Fibroblast of pulmonary artery (primary cell): ENCODE measurements at regions not wholly inside any gene's neighbourhood (a gene's known extent, or its start where the extent isn't known, plus 50 kb on each side); places are given as distances from the start of the nearest gene placed in this dataset.

Experiments
- DNase-seq: peaks from one replicate; pipeline ENCODE4 v3.0.0-alpha.2; 2010; ENCODE audit warnings: low read depth
- H3K4me3 ChIP-seq: replicated peaks from 2 replicates; pipeline ENCODE4 v1.5.1; 2011; ENCODE audit warnings: low read depth, mild to moderate bottlenecking, control low read depth, low read length, moderate library complexity
- TF ChIP-seq, protein P1 (sequence below): IDR thresholded peaks from 2 replicates; pipeline ENCODE4 v1.5.1; 2011; ENCODE audit warnings: mild to moderate bottlenecking, control low read depth, low read length, inconsistent platforms; ENCODE audit errors: missing control alignments

GRCh38 chr1:232273011-232273410 lies 356.9 kb downstream of the SIPA1L2 start:
- TF ChIP-seq, protein P1, sequence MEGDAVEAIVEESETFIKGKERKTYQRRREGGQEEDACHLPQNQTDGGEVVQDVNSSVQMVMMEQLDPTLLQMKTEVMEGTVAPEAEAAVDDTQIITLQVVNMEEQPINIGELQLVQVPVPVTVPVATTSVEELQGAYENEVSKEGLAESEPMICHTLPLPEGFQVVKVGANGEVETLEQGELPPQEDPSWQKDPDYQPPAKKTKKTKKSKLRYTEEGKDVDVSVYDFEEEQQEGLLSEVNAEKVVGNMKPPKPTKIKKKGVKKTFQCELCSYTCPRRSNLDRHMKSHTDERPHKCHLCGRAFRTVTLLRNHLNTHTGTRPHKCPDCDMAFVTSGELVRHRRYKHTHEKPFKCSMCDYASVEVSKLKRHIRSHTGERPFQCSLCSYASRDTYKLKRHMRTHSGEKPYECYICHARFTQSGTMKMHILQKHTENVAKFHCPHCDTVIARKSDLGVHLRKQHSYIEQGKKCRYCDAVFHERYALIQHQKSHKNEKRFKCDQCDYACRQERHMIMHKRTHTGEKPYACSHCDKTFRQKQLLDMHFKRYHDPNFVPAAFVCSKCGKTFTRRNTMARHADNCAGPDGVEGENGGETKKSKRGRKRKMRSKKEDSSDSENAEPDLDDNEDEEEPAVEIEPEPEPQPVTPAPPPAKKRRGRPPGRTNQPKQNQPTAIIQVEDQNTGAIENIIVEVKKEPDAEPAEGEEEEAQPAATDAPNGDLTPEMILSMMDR = no peak
- peak; percentile 8 for DNase-seq
- no peak overlapping the region for H3K4me3 ChIP-seq

DNA sequence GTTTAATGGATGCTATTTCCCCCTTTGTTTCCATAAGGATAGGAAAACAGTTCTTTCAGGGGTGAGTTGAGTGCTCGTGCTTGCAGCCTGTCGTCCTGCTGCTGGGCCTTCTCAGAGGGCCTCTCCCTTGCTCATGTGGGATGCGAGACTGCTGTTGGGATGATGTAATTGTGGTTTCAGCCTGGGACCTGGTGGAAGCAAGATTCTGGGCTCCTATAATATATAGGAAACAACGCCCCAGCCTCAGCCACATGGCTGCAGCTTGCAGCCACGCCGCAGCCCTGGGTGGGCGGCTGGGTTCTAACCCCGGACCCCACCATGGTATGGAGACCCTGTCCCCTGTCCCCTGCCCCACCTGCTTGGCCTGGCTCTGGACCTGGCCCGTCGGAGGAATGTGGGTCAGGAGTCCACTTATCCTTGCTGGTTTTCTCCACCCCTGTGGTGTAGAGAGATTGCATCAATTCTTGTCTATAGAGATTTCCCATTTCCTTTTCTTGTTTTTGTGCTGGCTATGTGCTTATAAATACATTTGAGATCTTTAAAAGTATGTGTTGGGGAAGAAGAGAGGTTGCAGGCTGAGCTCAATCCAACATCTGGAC lies 357.8 kb downstream of the SIPA1L2 start:
- TF ChIP-seq, protein P1 = no peak
- DNase-seq = peak; percentile 35

GRCh38 chr1:232271299-232271698 lies 358.6 kb downstream of the SIPA1L2 start:
- DNase-seq = no peak
- H3K4me3 ChIP-seq = no peak overlapping the region
- TF ChIP-seq, protein P1 = no peak

More for the DNA sequence above, 357.8 kb downstream of the SIPA1L2 start:
- no peak overlapping the region for H3K4me3 ChIP-seq

- TF ChIP-seq, protein P1 = no peak
- no peak for DNase-seq
- H3K4me3 ChIP-seq = no peak overlapping the region
Observed at GRCh38 chr1:232269988-232270387, 359.9 kb downstream of the SIPA1L2 start.

- TF ChIP-seq, protein P1 = no peak
- no peak for DNase-seq
- H3K4me3 ChIP-seq = no peak overlapping the region
Observed at GRCh38 chr1:232267837-232268598, 361.9 kb downstream of the SIPA1L2 start.

DNA sequence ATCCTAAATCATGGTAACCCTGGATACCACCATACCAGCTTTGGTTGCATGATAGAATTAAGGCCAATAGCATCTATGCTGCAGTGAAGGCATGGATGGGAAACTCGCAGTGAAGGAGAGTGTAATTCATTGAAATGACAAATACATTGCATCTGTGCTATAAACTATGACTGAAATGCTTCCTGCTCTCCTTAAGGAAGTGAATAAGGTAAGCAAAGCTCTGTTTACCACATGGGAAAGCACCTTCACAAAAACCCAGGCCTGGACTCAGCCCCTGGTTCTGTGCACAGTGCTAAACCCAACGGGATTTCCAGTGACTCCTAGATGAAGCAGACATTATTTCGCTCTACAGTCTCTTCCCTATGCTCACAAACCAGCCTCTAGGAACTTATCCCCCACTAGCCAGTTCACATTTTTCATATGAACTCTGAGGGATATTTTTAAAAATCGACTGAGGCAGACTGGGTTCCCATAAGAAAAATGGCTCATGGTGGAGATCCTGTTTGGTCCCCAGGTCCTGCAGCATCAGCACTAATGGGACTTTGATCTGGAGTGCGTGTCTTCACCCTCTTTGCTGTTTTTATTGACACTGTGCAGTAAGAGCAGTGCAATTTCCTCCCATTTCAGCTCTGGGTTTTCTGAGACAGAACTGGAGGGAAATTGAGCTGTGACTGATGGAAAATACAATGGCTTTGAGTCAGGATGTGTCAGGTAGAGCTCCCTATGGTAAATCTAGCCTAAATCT lies 362.7 kb downstream of the SIPA1L2 start:
- TF ChIP-seq, protein P1 = no peak
- no peak overlapping the region for H3K4me3 ChIP-seq
- DNase-seq = no peak
